GM23338 (cell line): ENCODE measurements at regions not wholly inside any gene's neighbourhood (a gene's known extent, or its start where the extent isn't known, plus 50 kb on each side); places are given as distances from the start of the nearest gene placed in this dataset.

Experiments used
- ATAC-seq: fragments of 200-7000 bp; cut with Tn5 transposase; 3 replicates; pipeline ENCODE4 v1.9.1; 2020
- DNase-seq: peaks from one replicate; pipeline ENCODE4 v3.0.0-alpha.2; 2015; ENCODE audit warnings: low spot score
- H2AFZ ChIP-seq: fragments of 200-600 bp; sonication (generic); 2 replicates; pipeline ENCODE4 v1.8.0; 2016; ENCODE audit warnings: antibody characterized with exemption, mild to moderate bottlenecking, moderate library complexity
- H3F3A ChIP-seq: fragments of 200-600 bp; sonication (generic); replicated peaks from 2 replicates; pipeline ENCODE4 v1.8.0; 2017; ENCODE audit warnings: antibody characterized with exemption, mixed run types, low read depth
- H3K27ac ChIP-seq: fragments of 200-600 bp; sonication (generic); 2 replicates; pipeline ENCODE4 v1.6.1; 2016; ENCODE audit warnings: low read depth
- H3K27me3 ChIP-seq: fragments of 200-600 bp; sonication (generic); 2 replicates; pipeline ENCODE4 v1.8.0; 2016; ENCODE audit warnings: mild to moderate bottlenecking, mixed run types, moderate library complexity; ENCODE audit not compliant: insufficient read depth
- H3K36me3 ChIP-seq: fragments of 200-600 bp; sonication (generic); 2 replicates; pipeline ENCODE4 v1.8.0; 2016; ENCODE audit warnings: mild to moderate bottlenecking; ENCODE audit not compliant: insufficient read depth
- H3K4me1 ChIP-seq: fragments of 200-600 bp; sonication (generic); 2 replicates; pipeline ENCODE4 v1.8.0; 2016; ENCODE audit warnings: mild to moderate bottlenecking, moderate library complexity; ENCODE audit not compliant: insufficient read depth
- H3K4me2 ChIP-seq: fragments of 200-600 bp; sonication (generic); 2 replicates; pipeline ENCODE4 v1.7.1; 2017; ENCODE audit warnings: mixed run types
- H3K4me3 ChIP-seq: fragments of 200-600 bp; sonication (generic); 2 replicates; pipeline ENCODE4 v1.6.1; 2016; ENCODE audit warnings: mixed run types
- H3K79me2 ChIP-seq: fragments of 200-600 bp; sonication (generic); replicated peaks from 2 replicates; pipeline ENCODE4 v1.8.0; 2017; ENCODE audit warnings: mild to moderate bottlenecking; ENCODE audit not compliant: insufficient read depth
- H3K9me2 ChIP-seq: fragments of 200-600 bp; sonication (generic); 2 replicates; pipeline ENCODE4 v1.8.0; 2017; ENCODE audit not compliant: insufficient read depth
- H4K20me1 ChIP-seq: fragments of 200-600 bp; sonication (generic); replicated peaks from 2 replicates; pipeline ENCODE4 v1.8.0; 2017; ENCODE audit warnings: mild to moderate bottlenecking; ENCODE audit not compliant: insufficient read depth
- H3K27ac Mint-ChIP-seq: 2 replicates; pipeline ENCODE4 v1.8.0; 2020; ENCODE audit warnings: inconsistent platforms, mild to moderate bottlenecking, moderate library complexity, mixed read lengths
- H3K27me3 Mint-ChIP-seq: 3 replicates; pipeline ENCODE4 v1.8.0; 2022; ENCODE audit warnings: low read depth, mild to moderate bottlenecking, moderate library complexity, mixed read lengths, inconsistent platforms; ENCODE audit not compliant: insufficient read depth, poor library complexity
- H3K36me3 Mint-ChIP-seq: 3 replicates; pipeline ENCODE4 v1.8.0; 2021; ENCODE audit warnings: low read depth, mild to moderate bottlenecking, inconsistent platforms, moderate library complexity, mixed read lengths
- H3K4me1 Mint-ChIP-seq: 3 replicates; pipeline ENCODE4 v1.8.0; 2020; ENCODE audit warnings: mild to moderate bottlenecking, inconsistent platforms, mixed read lengths
- H3K4me3 Mint-ChIP-seq: 3 replicates; pipeline ENCODE4 v1.8.0; 2021; ENCODE audit warnings: moderate library complexity, mild to moderate bottlenecking, inconsistent platforms, mixed read lengths
- H3K9me3 Mint-ChIP-seq: 3 replicates; pipeline ENCODE4 v1.8.0; 2020; ENCODE audit warnings: moderate library complexity, mild to moderate bottlenecking, inconsistent platforms, mixed read lengths
- CREB1 ChIP-seq: fragments of 250-450 bp; sonication (Bioruptor Pico); IDR thresholded peaks from 2 replicates; pipeline ENCODE4 v1.5.0; 2020; ENCODE audit warnings: low read depth, mild to moderate bottlenecking, moderate library complexity
- ETS1 ChIP-seq: IDR thresholded peaks from 2 replicates; pipeline ENCODE4 v1.6.1; 2016; ENCODE audit warnings: antibody characterized with exemption
- EZH2 ChIP-seq: fragments of 200-600 bp; sonication (generic); IDR thresholded peaks from one replicate; pipeline ENCODE4 v1.8.0; 2017; ENCODE audit warnings: antibody characterized with exemption, mild to moderate bottlenecking, low read depth; ENCODE audit not compliant: unreplicated experiment
- NANOG ChIP-seq: IDR thresholded peaks from 2 replicates; pipeline ENCODE4 v1.6.1; 2016; ENCODE audit warnings: antibody characterized with exemption, borderline replicate concordance
- POLR2AphosphoS5 ChIP-seq: IDR thresholded peaks from 2 replicates; pipeline ENCODE4 v1.6.1; 2016; ENCODE audit warnings: antibody characterized with exemption, low read depth
- ZNF114 ChIP-seq: fragments of 250-450 bp; sonication (Bioruptor Pico); IDR thresholded peaks from 2 replicates; pipeline ENCODE4 v1.5.0; 2020; ENCODE audit warnings: mild to moderate bottlenecking, moderate library complexity
- ZNF331 ChIP-seq: fragments of 250-450 bp; sonication (Bioruptor Pico); IDR thresholded peaks from 2 replicates; pipeline ENCODE4 v1.5.0; 2020; ENCODE audit warnings: low read depth, mild to moderate bottlenecking, moderate library complexity
- TF ChIP-seq, protein P1 (sequence below): fragments of 250-450 bp; sonication (Bioruptor Pico); IDR thresholded peaks from 2 replicates; pipeline ENCODE4 v1.5.0; 2020; ENCODE audit warnings: mild to moderate bottlenecking, moderate library complexity

GRCh38 chr4:141356321-141356962 is 135.7 kb downstream of the ZNF330 start:
- DNase-seq (no peak), ATAC-seq (no peak)
- Mint-ChIP-seq H3K27me3 (peaks cover 2% of the 10 kb centered on the region), H3K4me1 (peaks cover 13% of the 10 kb centered on the region), H3K36me3 (no peaks in the 10 kb centered on the region), H3K4me3 (no peak overlapping the region), H3K9me3 (peaks cover 4% of the 10 kb centered on the region; the same call in 2 of the 3 replicates), H3K27ac (no peak overlapping the region)
- no peaks in the 10 kb centered on the region for H3K27me3 ChIP-seq
- no peaks in the 10 kb centered on the region for H3F3A ChIP-seq
- no peaks in the 10 kb centered on the region for H3K79me2 ChIP-seq
- H3K4me2 ChIP-seq = no peak overlapping the region
- H3K4me1 ChIP-seq = peaks cover 11% of the 10 kb centered on the region; the same call in 1 of the 2 replicates
- peaks cover 6% of the 10 kb centered on the region; the same call in 1 of the 2 replicates for H3K9me2 ChIP-seq
- H3K27ac ChIP-seq = no peak overlapping the region
- no peaks in the 10 kb centered on the region for H4K20me1 ChIP-seq
- H3K36me3 ChIP-seq = no peaks in the 10 kb centered on the region
- no peak overlapping the region for H3K4me3 ChIP-seq
- H2AFZ ChIP-seq = no peak overlapping the region
- TF ChIP-seq POLR2AphosphoS5 (no peak), EZH2 (no peak), ZNF331 (CRISPR knock-in tag) (no peak)
- TF ChIP-seq, protein P1, sequence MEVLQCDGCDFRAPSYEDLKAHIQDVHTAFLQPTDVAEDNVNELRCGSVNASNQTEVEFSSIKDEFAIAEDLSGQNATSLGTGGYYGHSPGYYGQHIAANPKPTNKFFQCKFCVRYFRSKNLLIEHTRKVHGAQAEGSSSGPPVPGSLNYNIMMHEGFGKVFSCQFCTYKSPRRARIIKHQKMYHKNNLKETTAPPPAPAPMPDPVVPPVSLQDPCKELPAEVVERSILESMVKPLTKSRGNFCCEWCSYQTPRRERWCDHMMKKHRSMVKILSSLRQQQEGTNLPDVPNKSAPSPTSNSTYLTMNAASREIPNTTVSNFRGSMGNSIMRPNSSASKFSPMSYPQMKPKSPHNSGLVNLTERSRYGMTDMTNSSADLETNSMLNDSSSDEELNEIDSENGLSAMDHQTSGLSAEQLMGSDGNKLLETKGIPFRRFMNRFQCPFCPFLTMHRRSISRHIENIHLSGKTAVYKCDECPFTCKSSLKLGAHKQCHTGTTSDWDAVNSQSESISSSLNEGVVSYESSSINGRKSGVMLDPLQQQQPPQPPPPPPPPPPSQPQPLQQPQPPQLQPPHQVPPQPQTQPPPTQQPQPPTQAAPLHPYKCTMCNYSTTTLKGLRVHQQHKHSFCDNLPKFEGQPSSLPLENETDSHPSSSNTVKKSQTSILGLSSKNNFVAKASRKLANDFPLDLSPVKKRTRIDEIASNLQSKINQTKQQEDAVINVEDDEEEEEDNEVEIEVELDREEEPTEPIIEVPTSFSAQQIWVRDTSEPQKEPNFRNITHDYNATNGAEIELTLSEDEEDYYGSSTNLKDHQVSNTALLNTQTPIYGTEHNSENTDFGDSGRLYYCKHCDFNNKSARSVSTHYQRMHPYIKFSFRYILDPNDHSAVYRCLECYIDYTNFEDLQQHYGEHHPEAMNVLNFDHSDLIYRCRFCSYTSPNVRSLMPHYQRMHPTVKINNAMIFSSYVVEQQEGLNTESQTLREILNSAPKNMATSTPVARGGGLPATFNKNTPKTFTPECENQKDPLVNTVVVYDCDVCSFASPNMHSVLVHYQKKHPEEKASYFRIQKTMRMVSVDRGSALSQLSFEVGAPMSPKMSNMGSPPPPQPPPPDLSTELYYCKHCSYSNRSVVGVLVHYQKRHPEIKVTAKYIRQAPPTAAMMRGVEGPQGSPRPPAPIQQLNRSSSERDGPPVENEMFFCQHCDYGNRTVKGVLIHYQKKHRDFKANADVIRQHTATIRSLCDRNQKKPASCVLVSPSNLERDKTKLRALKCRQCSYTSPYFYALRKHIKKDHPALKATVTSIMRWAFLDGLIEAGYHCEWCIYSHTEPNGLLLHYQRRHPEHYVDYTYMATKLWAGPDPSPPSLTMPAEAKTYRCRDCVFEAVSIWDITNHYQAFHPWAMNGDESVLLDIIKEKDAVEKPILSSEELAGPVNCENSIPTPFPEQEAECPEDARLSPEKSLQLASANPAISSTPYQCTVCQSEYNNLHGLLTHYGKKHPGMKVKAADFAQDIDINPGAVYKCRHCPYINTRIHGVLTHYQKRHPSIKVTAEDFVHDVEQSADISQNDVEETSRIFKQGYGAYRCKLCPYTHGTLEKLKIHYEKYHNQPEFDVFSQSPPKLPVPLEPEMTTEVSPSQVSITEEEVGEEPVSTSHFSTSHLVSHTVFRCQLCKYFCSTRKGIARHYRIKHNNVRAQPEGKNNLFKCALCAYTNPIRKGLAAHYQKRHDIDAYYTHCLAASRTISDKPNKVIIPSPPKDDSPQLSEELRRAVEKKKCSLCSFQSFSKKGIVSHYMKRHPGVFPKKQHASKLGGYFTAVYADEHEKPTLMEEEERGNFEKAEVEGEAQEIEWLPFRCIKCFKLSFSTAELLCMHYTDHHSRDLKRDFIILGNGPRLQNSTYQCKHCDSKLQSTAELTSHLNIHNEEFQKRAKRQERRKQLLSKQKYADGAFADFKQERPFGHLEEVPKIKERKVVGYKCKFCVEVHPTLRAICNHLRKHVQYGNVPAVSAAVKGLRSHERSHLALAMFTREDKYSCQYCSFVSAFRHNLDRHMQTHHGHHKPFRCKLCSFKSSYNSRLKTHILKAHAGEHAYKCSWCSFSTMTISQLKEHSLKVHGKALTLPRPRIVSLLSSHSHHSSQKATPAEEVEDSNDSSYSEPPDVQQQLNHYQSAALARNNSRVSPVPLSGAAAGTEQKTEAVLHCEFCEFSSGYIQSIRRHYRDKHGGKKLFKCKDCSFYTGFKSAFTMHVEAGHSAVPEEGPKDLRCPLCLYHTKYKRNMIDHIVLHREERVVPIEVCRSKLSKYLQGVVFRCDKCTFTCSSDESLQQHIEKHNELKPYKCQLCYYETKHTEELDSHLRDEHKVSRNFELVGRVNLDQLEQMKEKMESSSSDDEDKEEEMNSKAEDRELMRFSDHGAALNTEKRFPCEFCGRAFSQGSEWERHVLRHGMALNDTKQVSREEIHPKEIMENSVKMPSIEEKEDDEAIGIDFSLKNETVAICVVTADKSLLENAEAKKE (CRISPR knock-in tag) = no peak

- Histone ChIP-seq H3F3A (no peaks in the 10 kb centered on the region), H3K4me1 (peaks cover 11% of the 10 kb centered on the region; the same call in 1 of the 2 replicates), H3K79me2 (no peaks in the 10 kb centered on the region), H3K4me2 (no peak overlapping the region), H4K20me1 (no peaks in the 10 kb centered on the region), H3K27ac (no peak overlapping the region), H3K4me3 (no peak overlapping the region), H3K9me2 (peaks cover 6% of the 10 kb centered on the region; the same call in 1 of the 2 replicates), H3K27me3 (no peaks in the 10 kb centered on the region), H3K36me3 (no peaks in the 10 kb centered on the region), H2AFZ (no peak overlapping the region)
- H3K27ac Mint-ChIP-seq = no peak overlapping the region
- DNase-seq = no peak
- ATAC-seq = no peak
- H3K4me1 Mint-ChIP-seq = peaks cover 13% of the 10 kb centered on the region
- no peak overlapping the region for H3K4me3 Mint-ChIP-seq
- H3K9me3 Mint-ChIP-seq = peaks cover 7% of the 10 kb centered on the region; the same call in 2 of the 3 replicates
- H3K27me3 Mint-ChIP-seq = peaks cover 2% of the 10 kb centered on the region
- no peaks in the 10 kb centered on the region for H3K36me3 Mint-ChIP-seq
- TF ChIP-seq CREB1 (CRISPR knock-in tag) (no peak), ZNF114 (CRISPR knock-in tag) (no peak), NANOG (no peak), ZNF331 (CRISPR knock-in tag) (no peak), ETS1 (no peak)
Observed at GRCh38 chr4:141356963-141357335, 136.3 kb downstream of the ZNF330 start.
